Neural cell (in vitro differentiated cells): ENCODE measurements at regions not wholly inside any gene's neighbourhood (a gene's known extent, or its start where the extent isn't known, plus 50 kb on each side); places are given as distances from the start of the nearest gene placed in this dataset.

Experiments used
- H2AFZ ChIP-seq: fragments of 200-600, 300-800 bp; sonication (generic), shearing (Covaris generic); 2 replicates; pipeline ENCODE4 v1.6.0; 2014; ENCODE audit warnings: low read depth, mild to moderate bottlenecking, antibody characterized with exemption, low read length, moderate library complexity
- H3F3A ChIP-seq: fragments of 200-600 bp; shearing (Covaris generic); 2 replicates; pipeline ENCODE4 v1.6.1; 2016; ENCODE audit warnings: mild to moderate bottlenecking, moderate library complexity, mixed read lengths, antibody characterized with exemption, low read length; ENCODE audit not compliant: insufficient read depth, poor library complexity, severe bottlenecking
- H3K27ac ChIP-seq: fragments of 200-600, 300-800 bp; sonication (generic), shearing (Covaris generic); 2 replicates; pipeline ENCODE4 v1.5.1; 2014; ENCODE audit warnings: mild to moderate bottlenecking, low read length, moderate library complexity
- H3K27me3 ChIP-seq: fragments of 300-800, 200-600 bp; sonication (generic), shearing (Covaris generic); 2 replicates; pipeline ENCODE4 v1.6.0; 2014; ENCODE audit warnings: mild to moderate bottlenecking, low read depth, low read length, moderate library complexity; ENCODE audit not compliant: insufficient read depth
- H3K36me3 ChIP-seq: fragments of 300-800, 200-600 bp; sonication (generic), shearing (Covaris generic); 2 replicates; pipeline ENCODE4 v1.5.1; 2014; ENCODE audit warnings: mild to moderate bottlenecking, antibody characterized with exemption, low read length, moderate library complexity; ENCODE audit not compliant: insufficient read depth
- H3K4me2 ChIP-seq: fragments of 300-800, 200-600 bp; sonication (generic), shearing (Covaris generic); 2 replicates; pipeline ENCODE4 v1.6.0; 2014; ENCODE audit warnings: mild to moderate bottlenecking, low read length
- H3K4me3 ChIP-seq: fragments of 300-800, 200-600 bp; sonication (generic), shearing (Covaris generic); 2 replicates; pipeline ENCODE4 v1.5.1; 2014; ENCODE audit warnings: mild to moderate bottlenecking, low read length, moderate library complexity
- H3K79me2 ChIP-seq: fragments of 200-600 bp; shearing (Covaris generic); replicated peaks from 2 replicates; pipeline ENCODE4 v1.6.0; 2014; ENCODE audit warnings: mild to moderate bottlenecking, low read length, moderate library complexity; ENCODE audit not compliant: insufficient read depth
- H3K9ac ChIP-seq: fragments of 300-800, 200-600 bp; sonication (generic), shearing (Covaris generic); 2 replicates; pipeline ENCODE4 v1.6.1; 2016; ENCODE audit warnings: mild to moderate bottlenecking, low read length, mixed read lengths
- H3K9me2 ChIP-seq: fragments of 200-600 bp; shearing (Covaris generic); 2 replicates; pipeline ENCODE4 v1.6.1; 2016; ENCODE audit warnings: mild to moderate bottlenecking, low read length, mixed read lengths; ENCODE audit not compliant: insufficient read depth
- H3K9me3 ChIP-seq: fragments of 200-600, 300-800 bp; sonication (generic), shearing (Covaris generic); 2 replicates; pipeline ENCODE4 v1.6.1; 2016; ENCODE audit warnings: mild to moderate bottlenecking, mixed run types, low read length, moderate library complexity, mixed read lengths
- H4K20me1 ChIP-seq: fragments of 200-600 bp; shearing (Covaris generic); 2 replicates; pipeline ENCODE4 v1.6.1; 2016; ENCODE audit warnings: mild to moderate bottlenecking, mixed run types; ENCODE audit not compliant: insufficient read depth
- EP300 ChIP-seq: fragments of 450-650 bp; conservative IDR thresholded peaks from 2 replicates; pipeline ENCODE4 v1.6.1; 2014; ENCODE audit warnings: antibody characterized with exemption, mild to moderate bottlenecking, moderate library complexity; ENCODE audit not compliant: poor library complexity, severe bottlenecking
- EZH2 ChIP-seq: fragments of 200-600, 300-800 bp; shearing (Covaris generic), sonication (generic); IDR thresholded peaks from 2 replicates; pipeline ENCODE4 v1.6.1; 2014; ENCODE audit warnings: antibody characterized with exemption, low read length, borderline replicate concordance, mild to moderate bottlenecking; ENCODE audit not compliant: insufficient read depth, poor library complexity, severe bottlenecking
- MXI1 ChIP-seq: fragments of 450-650 bp; conservative IDR thresholded peaks from 2 replicates; pipeline ENCODE4 v1.6.1; 2014; ENCODE audit warnings: antibody characterized with exemption, mild to moderate bottlenecking; ENCODE audit not compliant: poor library complexity, severe bottlenecking
- POLR2AphosphoS5 ChIP-seq: IDR thresholded peaks from 2 replicates; pipeline ENCODE4 v1.6.1; 2012
- RAD21 ChIP-seq: fragments of 450-650 bp; conservative IDR thresholded peaks from 2 replicates; pipeline ENCODE4 v1.6.1; 2014; ENCODE audit warnings: antibody characterized with exemption, mild to moderate bottlenecking, moderate library complexity
- SMC3 ChIP-seq: fragments of 450-650 bp; conservative IDR thresholded peaks from 2 replicates; pipeline ENCODE4 v1.6.1; 2014; ENCODE audit warnings: antibody characterized with exemption, mild to moderate bottlenecking, moderate library complexity; ENCODE audit not compliant: poor library complexity
- TAF1 ChIP-seq: IDR thresholded peaks from 2 replicates; pipeline ENCODE4 v1.6.1; 2012; ENCODE audit warnings: low read depth
- TF ChIP-seq, protein P1 (sequence below): fragments of 450-650 bp; IDR thresholded peaks from 2 replicates; pipeline ENCODE4 v1.5.1; 2014; ENCODE audit warnings: antibody characterized with exemption, mild to moderate bottlenecking, moderate library complexity; ENCODE audit not compliant: poor library complexity, severe bottlenecking
- TF ChIP-seq, protein P2 (sequence below): IDR thresholded peaks from 2 replicates; pipeline ENCODE4 v1.6.1; 2012; ENCODE audit warnings: borderline replicate concordance

DNA sequence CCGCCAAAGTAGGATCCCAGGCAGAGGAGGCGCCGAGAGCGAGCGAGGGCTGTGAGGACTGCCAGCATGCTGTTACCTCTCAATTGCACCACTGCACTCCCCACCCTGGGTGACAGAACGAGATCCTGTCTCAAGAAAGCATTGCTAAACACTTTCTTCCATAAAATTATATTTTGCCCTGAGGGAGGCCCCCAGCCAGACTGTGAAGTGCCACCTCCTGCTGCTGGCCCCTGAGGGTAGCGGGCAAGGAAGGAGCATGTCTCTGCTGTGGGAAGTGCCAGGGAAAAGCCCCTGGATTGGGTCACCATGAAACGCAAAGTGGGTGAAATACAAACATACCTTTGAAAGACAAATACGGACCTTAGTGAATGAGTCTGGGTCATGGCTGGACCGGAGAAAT, 78.0 kb upstream of the AMZ2 start:
- Histone ChIP-seq H2AFZ (no peak overlapping the region), H3K4me2 (no peak overlapping the region), H3K27me3 (no peaks in the 10 kb centered on the region)

DNA sequence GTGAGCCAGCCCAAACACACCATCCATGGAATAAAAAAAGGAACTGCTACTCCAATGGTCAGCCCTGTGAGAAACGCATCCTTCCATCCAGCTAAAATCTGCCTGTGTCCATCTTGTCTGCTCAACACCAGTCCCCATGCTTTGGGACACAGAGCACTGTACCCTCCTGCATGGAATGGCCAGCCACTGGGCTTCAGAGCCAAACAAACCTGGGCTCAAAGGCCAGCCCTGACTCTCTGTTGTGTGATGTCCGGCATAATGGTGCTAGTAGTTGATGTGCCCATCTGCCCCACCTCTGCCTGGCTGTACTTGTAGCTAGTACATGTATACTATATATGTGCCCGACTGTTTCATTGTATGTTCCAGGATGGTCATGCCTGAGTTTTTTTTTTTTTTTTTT, 77.6 kb upstream of the AMZ2 start:
- Histone ChIP-seq H3K79me2 (no peaks in the 10 kb centered on the region), H2AFZ (no peak overlapping the region), H3K9me2 (no peaks in the 10 kb centered on the region)

More for the DNA sequence above, 78.0 kb upstream of the AMZ2 start:
- no peak overlapping the region for H3K4me3 ChIP-seq
- H4K20me1 ChIP-seq, result no peaks in the 10 kb centered on the region
- H3K36me3 ChIP-seq, result no peaks in the 10 kb centered on the region
- H3K9ac ChIP-seq, result no peak overlapping the region
- H3K9me3 ChIP-seq, result no peaks in the 10 kb centered on the region
- no peaks in the 10 kb centered on the region for H3F3A ChIP-seq
- no peak overlapping the region for H3K27ac ChIP-seq
- no peaks in the 10 kb centered on the region for H3K79me2 ChIP-seq
- TF ChIP-seq EZH2, result no peak
- no peaks in the 10 kb centered on the region for H3K9me2 ChIP-seq

DNA sequence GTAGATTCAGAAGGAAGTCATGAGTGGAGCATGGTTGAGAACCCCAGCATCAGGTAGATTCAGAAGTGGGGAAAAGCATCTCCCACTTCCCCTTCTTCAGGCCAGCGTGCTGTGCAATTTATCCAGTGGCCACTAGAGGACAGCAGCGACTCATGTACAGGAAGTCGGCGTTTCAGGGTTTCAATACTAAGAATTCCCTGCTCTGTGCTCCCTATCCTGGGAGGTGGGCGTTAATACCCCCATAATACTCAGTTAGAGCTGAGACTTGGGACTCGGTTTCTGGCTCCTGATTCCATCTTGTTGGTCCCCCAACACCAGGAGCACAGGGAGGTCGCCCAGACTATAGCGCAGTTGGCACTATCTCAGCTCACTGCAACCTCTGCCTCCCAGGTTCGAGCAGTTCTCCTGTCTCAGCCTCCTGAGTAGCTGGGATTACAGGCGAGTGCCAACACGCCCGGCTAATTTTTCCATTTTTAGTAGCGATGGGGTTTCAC, 75.3 kb upstream of the AMZ2 start:
- H3K4me2 ChIP-seq, result no peak overlapping the region
- no peaks in the 10 kb centered on the region for H3K27me3 ChIP-seq
- no peaks in the 10 kb centered on the region for H3K9me2 ChIP-seq
- no peak overlapping the region for H2AFZ ChIP-seq
- no peaks in the 10 kb centered on the region for H3F3A ChIP-seq
- no peaks in the 10 kb centered on the region for H3K9me3 ChIP-seq
- no peaks in the 10 kb centered on the region for H3K79me2 ChIP-seq
- H3K36me3 ChIP-seq, result no peaks in the 10 kb centered on the region
- H3K4me3 ChIP-seq, result no peak overlapping the region
- no peak overlapping the region for H3K9ac ChIP-seq
- TF ChIP-seq, protein P1, sequence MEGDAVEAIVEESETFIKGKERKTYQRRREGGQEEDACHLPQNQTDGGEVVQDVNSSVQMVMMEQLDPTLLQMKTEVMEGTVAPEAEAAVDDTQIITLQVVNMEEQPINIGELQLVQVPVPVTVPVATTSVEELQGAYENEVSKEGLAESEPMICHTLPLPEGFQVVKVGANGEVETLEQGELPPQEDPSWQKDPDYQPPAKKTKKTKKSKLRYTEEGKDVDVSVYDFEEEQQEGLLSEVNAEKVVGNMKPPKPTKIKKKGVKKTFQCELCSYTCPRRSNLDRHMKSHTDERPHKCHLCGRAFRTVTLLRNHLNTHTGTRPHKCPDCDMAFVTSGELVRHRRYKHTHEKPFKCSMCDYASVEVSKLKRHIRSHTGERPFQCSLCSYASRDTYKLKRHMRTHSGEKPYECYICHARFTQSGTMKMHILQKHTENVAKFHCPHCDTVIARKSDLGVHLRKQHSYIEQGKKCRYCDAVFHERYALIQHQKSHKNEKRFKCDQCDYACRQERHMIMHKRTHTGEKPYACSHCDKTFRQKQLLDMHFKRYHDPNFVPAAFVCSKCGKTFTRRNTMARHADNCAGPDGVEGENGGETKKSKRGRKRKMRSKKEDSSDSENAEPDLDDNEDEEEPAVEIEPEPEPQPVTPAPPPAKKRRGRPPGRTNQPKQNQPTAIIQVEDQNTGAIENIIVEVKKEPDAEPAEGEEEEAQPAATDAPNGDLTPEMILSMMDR, result peak; percentile 91
- TF ChIP-seq EP300, result no peak
- TF ChIP-seq SMC3, result peak; percentile 84
- TF ChIP-seq TAF1, result no peak
- no peak for TF ChIP-seq MXI1
- TF ChIP-seq POLR2AphosphoS5, result no peak
- TF ChIP-seq, protein P2, sequence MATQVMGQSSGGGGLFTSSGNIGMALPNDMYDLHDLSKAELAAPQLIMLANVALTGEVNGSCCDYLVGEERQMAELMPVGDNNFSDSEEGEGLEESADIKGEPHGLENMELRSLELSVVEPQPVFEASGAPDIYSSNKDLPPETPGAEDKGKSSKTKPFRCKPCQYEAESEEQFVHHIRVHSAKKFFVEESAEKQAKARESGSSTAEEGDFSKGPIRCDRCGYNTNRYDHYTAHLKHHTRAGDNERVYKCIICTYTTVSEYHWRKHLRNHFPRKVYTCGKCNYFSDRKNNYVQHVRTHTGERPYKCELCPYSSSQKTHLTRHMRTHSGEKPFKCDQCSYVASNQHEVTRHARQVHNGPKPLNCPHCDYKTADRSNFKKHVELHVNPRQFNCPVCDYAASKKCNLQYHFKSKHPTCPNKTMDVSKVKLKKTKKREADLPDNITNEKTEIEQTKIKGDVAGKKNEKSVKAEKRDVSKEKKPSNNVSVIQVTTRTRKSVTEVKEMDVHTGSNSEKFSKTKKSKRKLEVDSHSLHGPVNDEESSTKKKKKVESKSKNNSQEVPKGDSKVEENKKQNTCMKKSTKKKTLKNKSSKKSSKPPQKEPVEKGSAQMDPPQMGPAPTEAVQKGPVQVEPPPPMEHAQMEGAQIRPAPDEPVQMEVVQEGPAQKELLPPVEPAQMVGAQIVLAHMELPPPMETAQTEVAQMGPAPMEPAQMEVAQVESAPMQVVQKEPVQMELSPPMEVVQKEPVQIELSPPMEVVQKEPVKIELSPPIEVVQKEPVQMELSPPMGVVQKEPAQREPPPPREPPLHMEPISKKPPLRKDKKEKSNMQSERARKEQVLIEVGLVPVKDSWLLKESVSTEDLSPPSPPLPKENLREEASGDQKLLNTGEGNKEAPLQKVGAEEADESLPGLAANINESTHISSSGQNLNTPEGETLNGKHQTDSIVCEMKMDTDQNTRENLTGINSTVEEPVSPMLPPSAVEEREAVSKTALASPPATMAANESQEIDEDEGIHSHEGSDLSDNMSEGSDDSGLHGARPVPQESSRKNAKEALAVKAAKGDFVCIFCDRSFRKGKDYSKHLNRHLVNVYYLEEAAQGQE, result no peak
- peak; percentile 88 for TF ChIP-seq RAD21
- H4K20me1 ChIP-seq, result no peaks in the 10 kb centered on the region
- H3K27ac ChIP-seq, result no peak overlapping the region

More for the DNA sequence above, 77.6 kb upstream of the AMZ2 start:
- H3K27me3 ChIP-seq, result no peaks in the 10 kb centered on the region
- H3K27ac ChIP-seq, result no peak overlapping the region
- H3K9ac ChIP-seq, result no peak overlapping the region
- H3K9me3 ChIP-seq, result no peaks in the 10 kb centered on the region
- no peak overlapping the region for H3K4me3 ChIP-seq
- no peaks in the 10 kb centered on the region for H4K20me1 ChIP-seq
- H3K4me2 ChIP-seq, result no peak overlapping the region
- no peaks in the 10 kb centered on the region for H3F3A ChIP-seq
- TF ChIP-seq EP300, result no peak
- TF ChIP-seq TAF1, result no peak
- TF ChIP-seq, protein P2, result no peak
- no peak for TF ChIP-seq SMC3
- no peak for TF ChIP-seq POLR2AphosphoS5
- TF ChIP-seq MXI1, result no peak
- TF ChIP-seq EZH2, result no peak
- no peak for TF ChIP-seq RAD21
- no peaks in the 10 kb centered on the region for H3K36me3 ChIP-seq
